ENCODE measurements at regions not wholly inside any gene's neighbourhood (a gene's known extent, or its start where the extent isn't known, plus 50 kb on each side); places are given as distances from the start of the nearest gene placed in this dataset.

- no peaks in the 10 kb centered on the region for H3K36me3 ChIP-seq (ENCODE audit: insufficient read depth, low read length)
- no peak overlapping the region for H3K4me2 ChIP-seq (ENCODE audit: insufficient read depth, low read length)
- H3K4me1 ChIP-seq (ENCODE audit: insufficient read depth, low read length) = no peaks in the 10 kb centered on the region
- H3K9me3 ChIP-seq (ENCODE audit: low read depth, low read length) = no peaks in the 10 kb centered on the region
- no peaks in the 10 kb centered on the region for H3K79me2 ChIP-seq (ENCODE audit: insufficient read depth, low read length)
- no peak overlapping the region for H3K27ac ChIP-seq (ENCODE audit: low read depth, low read length)
- no peak overlapping the region for H2AFZ ChIP-seq (ENCODE audit: low read length)
- no peak overlapping the region for H3K4me3 ChIP-seq (ENCODE audit: insufficient read depth, low read length)
- H3K27me3 ChIP-seq (ENCODE audit: insufficient read depth, low read length) = no peaks in the 10 kb centered on the region
- no peak for DNase-seq (ENCODE audit: insufficient read length, low spot score, missing footprints)
- no peaks in the 10 kb centered on the region for H4K20me1 ChIP-seq (ENCODE audit: insufficient read depth, low read length)
- no peak for TF ChIP-seq CTCF (IDR thresholded peaks at IDR 0.05; ENCODE audit: extremely low read depth, low read depth, low read length)
Measured at GRCh38 chr2:212736385-212736726, 197.8 kb upstream of the ERBB4 start.

GRCh38 chr2:212733273-212733672 lies 194.7 kb upstream of the ERBB4 start:
- TF ChIP-seq CTCF (IDR thresholded peaks at IDR 0.05; ENCODE audit: extremely low read depth, low read depth, low read length) = no peak
- no peak overlapping the region for H3K27ac ChIP-seq (ENCODE audit: low read depth, low read length)
- H3K4me1 ChIP-seq (ENCODE audit: insufficient read depth, low read length) = no peaks in the 10 kb centered on the region
- H3K4me3 ChIP-seq (ENCODE audit: insufficient read depth, low read length) = no peak overlapping the region
- no peaks in the 10 kb centered on the region for H3K36me3 ChIP-seq (ENCODE audit: insufficient read depth, low read length)
- H4K20me1 ChIP-seq (ENCODE audit: insufficient read depth, low read length) = no peaks in the 10 kb centered on the region
- no peak overlapping the region for H3K4me2 ChIP-seq (ENCODE audit: insufficient read depth, low read length)
- no peaks in the 10 kb centered on the region for H3K27me3 ChIP-seq (ENCODE audit: insufficient read depth, low read length)
- no peaks in the 10 kb centered on the region for H3K9me3 ChIP-seq (ENCODE audit: low read depth, low read length)
- no peak overlapping the region for H2AFZ ChIP-seq (ENCODE audit: low read length)
- H3K79me2 ChIP-seq (ENCODE audit: insufficient read depth, low read length) = no peaks in the 10 kb centered on the region
- DNase-seq (ENCODE audit: insufficient read length, low spot score, missing footprints) = no peak

GRCh38 chr2:212732860-212733259 lies 194.3 kb upstream of the ERBB4 start:
- no peak overlapping the region for H3K4me3 ChIP-seq (ENCODE audit: insufficient read depth, low read length)
- no peak overlapping the region for H2AFZ ChIP-seq (ENCODE audit: low read length)
- H3K9me3 ChIP-seq (ENCODE audit: low read depth, low read length) = no peaks in the 10 kb centered on the region
- TF ChIP-seq CTCF (IDR thresholded peaks at IDR 0.05; ENCODE audit: extremely low read depth, low read depth, low read length) = no peak
- H3K27ac ChIP-seq (ENCODE audit: low read depth, low read length) = no peak overlapping the region
- H3K36me3 ChIP-seq (ENCODE audit: insufficient read depth, low read length) = no peaks in the 10 kb centered on the region
- H4K20me1 ChIP-seq (ENCODE audit: insufficient read depth, low read length) = no peaks in the 10 kb centered on the region
- H3K4me1 ChIP-seq (ENCODE audit: insufficient read depth, low read length) = no peaks in the 10 kb centered on the region
- no peaks in the 10 kb centered on the region for H3K27me3 ChIP-seq (ENCODE audit: insufficient read depth, low read length)
- H3K79me2 ChIP-seq (ENCODE audit: insufficient read depth, low read length) = no peaks in the 10 kb centered on the region
- no peak overlapping the region for H3K4me2 ChIP-seq (ENCODE audit: insufficient read depth, low read length)
- DNase-seq (ENCODE audit: insufficient read length, low spot score, missing footprints) = no peak

- H3K36me3 ChIP-seq (ENCODE audit: insufficient read depth, low read length) = no peaks in the 10 kb centered on the region
- H3K4me2 ChIP-seq (ENCODE audit: insufficient read depth, low read length) = no peak overlapping the region
- DNase-seq (ENCODE audit: insufficient read length, low spot score, missing footprints) = no peak
- no peaks in the 10 kb centered on the region for H3K9me3 ChIP-seq (ENCODE audit: low read depth, low read length)
- TF ChIP-seq CTCF (IDR thresholded peaks at IDR 0.05; ENCODE audit: extremely low read depth, low read depth, low read length) = no peak
- H3K4me1 ChIP-seq (ENCODE audit: insufficient read depth, low read length) = no peaks in the 10 kb centered on the region
- no peak overlapping the region for H3K27ac ChIP-seq (ENCODE audit: low read depth, low read length)
- no peak overlapping the region for H2AFZ ChIP-seq (ENCODE audit: low read length)
- no peaks in the 10 kb centered on the region for H4K20me1 ChIP-seq (ENCODE audit: insufficient read depth, low read length)
- H3K79me2 ChIP-seq (ENCODE audit: insufficient read depth, low read length) = no peaks in the 10 kb centered on the region
- no peak overlapping the region for H3K4me3 ChIP-seq (ENCODE audit: insufficient read depth, low read length)
- H3K27me3 ChIP-seq (ENCODE audit: insufficient read depth, low read length) = no peaks in the 10 kb centered on the region
Measured at GRCh38 chr2:212730994-212731393, 192.4 kb upstream of the ERBB4 start.

Data from osteoblast (primary cell).